IMR-90 (cell line): ENCODE measurements at regions not wholly inside any gene's neighbourhood (a gene's known extent, or its start where the extent isn't known, plus 50 kb on each side); places are given as distances from the start of the nearest gene placed in this dataset.

Experiments
- ATAC-seq: fragments of 200-7000 bp; cut with Tn5 transposase; 2 replicates; pipeline ENCODE4 v1.9.1; 2020; ENCODE audit warnings: low read depth, mild to moderate bottlenecking, moderate library complexity
- BruUV-seq: library from RNA; stranded (reverse); fragments of 400-500 nt; replicated peaks from 2 replicates; lab custom pipeline; 2021; lab: Mats Ljungman, UMichigan
- CTCF ChIA-PET: fragments of 300-600 bp; formaldehyde crosslinking; extraction: SDS; loops from one replicate; lab custom pipeline; 2021; ENCODE audit warnings: antibody characterized with exemption; lab: Yijun Ruan, JAX
- POLR2A ChIA-PET: fragments of 300-600 bp; sonication (Branson Sonifier 250); formaldehyde crosslinking; loops from one replicate; lab custom pipeline; 2022; ENCODE audit warnings: antibody characterized with exemption; ENCODE audit not compliant: unreplicated experiment; lab: Charles Lee
- DNase-seq: peaks from one replicate; pipeline ENCODE4 v3.0.0; 2013
- H2AFZ ChIP-seq: replicated peaks from 2 replicates; pipeline ENCODE3; 2013; ENCODE audit warnings: low read length, mild to moderate bottlenecking; ENCODE audit not compliant: poor library complexity
- H2AK5ac ChIP-seq: 2 replicates; pipeline ENCODE4 v1.6.1; 2013; ENCODE audit warnings: low read depth, low read length, inconsistent platforms
- H2AK9ac ChIP-seq: replicated peaks from 2 replicates; pipeline ENCODE3; 2013; ENCODE audit warnings: mild to moderate bottlenecking, low read depth, low read length, moderate library complexity; ENCODE audit not compliant: poor library complexity
- H2BK120ac ChIP-seq: 2 replicates; pipeline ENCODE4 v1.6.1; 2013; ENCODE audit warnings: low read depth, low read length, inconsistent platforms
- H2BK15ac ChIP-seq: 3 replicates; pipeline ENCODE4 v1.6.1; 2013; ENCODE audit warnings: low read depth, low read length, inconsistent platforms
- H2BK20ac ChIP-seq: 2 replicates; pipeline ENCODE4 v1.6.1; 2013; ENCODE audit warnings: low read depth, mild to moderate bottlenecking, inconsistent platforms, low read length, moderate library complexity
- H2BK5ac ChIP-seq: 2 replicates; pipeline ENCODE4 v1.6.1; 2013; ENCODE audit warnings: mild to moderate bottlenecking, low read depth, low read length, inconsistent platforms; ENCODE audit not compliant: poor library complexity, severe bottlenecking
- H3K14ac ChIP-seq: replicated peaks from 2 replicates; pipeline ENCODE4 v1.6.1; 2013; ENCODE audit warnings: low read depth, low read length, inconsistent platforms
- H3K18ac ChIP-seq: 2 replicates; pipeline ENCODE4 v1.6.1; 2013; ENCODE audit warnings: low read depth, low read length, control low read depth
- H3K23ac ChIP-seq: 2 replicates; pipeline ENCODE4 v1.6.1; 2013; ENCODE audit warnings: low read depth, low read length, inconsistent platforms
- H3K27ac ChIP-seq: 2 replicates; pipeline ENCODE4 v1.5.1; 2013; ENCODE audit warnings: mild to moderate bottlenecking, control low read depth, low read length; ENCODE audit not compliant: insufficient read depth
- H3K27me3 ChIP-seq: 2 replicates; pipeline ENCODE4 v1.6.1; 2013; ENCODE audit warnings: low read length; ENCODE audit not compliant: control insufficient read depth, insufficient read depth
- H3K36me3 ChIP-seq: 2 replicates; pipeline ENCODE4 v1.6.1; 2013; ENCODE audit warnings: low read length, mixed read lengths; ENCODE audit not compliant: control insufficient read depth, insufficient read depth
- H3K4ac ChIP-seq: 2 replicates; pipeline ENCODE4 v1.6.1; 2013; ENCODE audit warnings: low read depth, low read length, inconsistent platforms
- H3K4me1 ChIP-seq: 2 replicates; pipeline ENCODE4 v1.6.1; 2013; ENCODE audit warnings: low read length, mixed read lengths; ENCODE audit not compliant: control insufficient read depth, insufficient read depth
- H3K4me2 ChIP-seq: 2 replicates; pipeline ENCODE4 v1.6.1; 2013; ENCODE audit warnings: low read depth, mild to moderate bottlenecking, control low read depth, low read length, moderate library complexity
- H3K4me3 ChIP-seq: 2 replicates; pipeline ENCODE4 v1.5.1; 2013; ENCODE audit warnings: low read depth, mild to moderate bottlenecking, control low read depth, low read length, moderate library complexity; ENCODE audit not compliant: insufficient read depth
- H3K56ac ChIP-seq: 2 replicates; pipeline ENCODE4 v1.6.1; 2013; ENCODE audit warnings: low read length, inconsistent platforms; ENCODE audit not compliant: insufficient read depth; ENCODE audit errors: extremely low read depth
- H3K79me1 ChIP-seq, 2 experiments: 2 replicates each; pipeline ENCODE4 v1.6.1; 2013; ENCODE audit warnings: low read length in 2 of 2, inconsistent platforms in 1 of 2, low read depth in 1 of 2
- H3K9ac ChIP-seq: 2 replicates; pipeline ENCODE4 v1.6.1; 2013; ENCODE audit warnings: low read depth, low read length, control low read depth
- H3K9me1 ChIP-seq: 2 replicates; pipeline ENCODE4 v1.6.1; 2013; ENCODE audit warnings: low read length, inconsistent platforms; ENCODE audit not compliant: insufficient read depth
- H3K9me3 ChIP-seq: 2 replicates; pipeline ENCODE4 v1.6.1; 2013; ENCODE audit warnings: low read length; ENCODE audit not compliant: control insufficient read depth, insufficient read depth
- H4K20me1 ChIP-seq: 2 replicates; pipeline ENCODE4 v1.6.1; 2013; ENCODE audit warnings: low read length, inconsistent platforms; ENCODE audit not compliant: insufficient read depth
- H4K5ac ChIP-seq: 2 replicates; pipeline ENCODE4 v1.6.1; 2013; ENCODE audit warnings: mild to moderate bottlenecking, low read depth, low read length, control low read depth
- H4K8ac ChIP-seq, 2 experiments: 2 replicates each; pipeline ENCODE4 v1.6.1; 2013; ENCODE audit warnings: low read depth in 2 of 2, low read length in 2 of 2, control low read depth in 1 of 2, inconsistent platforms in 1 of 2
- H4K91ac ChIP-seq: 2 replicates; pipeline ENCODE4 v1.6.1; 2013; ENCODE audit warnings: low read depth, low read length, inconsistent platforms; ENCODE audit not compliant: insufficient read depth
- BHLHE40 ChIP-seq: fragments of 150-350 bp; IDR thresholded peaks from 2 replicates; pipeline ENCODE4 v1.6.1; 2016; ENCODE audit warnings: mild to moderate bottlenecking, low read depth, low read length
- CEBPB ChIP-seq: IDR thresholded peaks from 2 replicates; pipeline ENCODE4 v1.6.1; 2012; ENCODE audit warnings: low read depth, low read length, improper control_type of control experiment
- CHD1 ChIP-seq: IDR thresholded peaks from 2 replicates; pipeline ENCODE4 v1.6.1; 2012; ENCODE audit warnings: low read depth, low read length, improper control_type of control experiment
- CTCF ChIP-seq: conservative IDR thresholded peaks from 2 replicates; pipeline ENCODE4 v1.5.1; 2012; ENCODE audit warnings: mild to moderate bottlenecking, low read depth, low read length, improper control_type of control experiment
- ELK1 ChIP-seq: fragments of 150-350 bp; IDR thresholded peaks from 2 replicates; pipeline ENCODE4 v1.6.1; 2016; ENCODE audit warnings: low read depth, mild to moderate bottlenecking, low read length, moderate library complexity, borderline replicate concordance
- FOS ChIP-seq: fragments of 150-350 bp; IDR thresholded peaks from 2 replicates; pipeline ENCODE4 v1.6.1; 2016; ENCODE audit warnings: low read depth, low read length
- MAFK ChIP-seq: IDR thresholded peaks from 2 replicates; pipeline ENCODE4 v1.6.1; 2012; ENCODE audit warnings: low read depth, low read length, improper control_type of control experiment
- MAZ ChIP-seq: IDR thresholded peaks from 2 replicates; pipeline ENCODE4 v1.6.1; 2012; ENCODE audit warnings: low read depth, mild to moderate bottlenecking, low read length, improper control_type of control experiment, moderate library complexity, borderline replicate concordance
- MXI1 ChIP-seq: IDR thresholded peaks from 2 replicates; pipeline ENCODE4 v1.6.1; 2012; ENCODE audit warnings: low read depth, mild to moderate bottlenecking, low read length, moderate library complexity, borderline replicate concordance
- NFE2L2 ChIP-seq: fragments of 150-350 bp; IDR thresholded peaks from 2 replicates; pipeline ENCODE4 v1.6.1; 2016; ENCODE audit warnings: low read depth, mild to moderate bottlenecking, low read length
- POLR2A ChIP-seq: IDR thresholded peaks from 2 replicates; pipeline ENCODE4 v1.6.1; 2012; ENCODE audit warnings: mild to moderate bottlenecking, low read depth, low read length
- RAD21 ChIP-seq: IDR thresholded peaks from 2 replicates; pipeline ENCODE4 v1.6.1; 2012; ENCODE audit warnings: low read length, improper control_type of control experiment
- RCOR1 ChIP-seq: IDR thresholded peaks from 2 replicates; pipeline ENCODE4 v1.6.1; 2012; ENCODE audit warnings: mild to moderate bottlenecking, low read length, improper control_type of control experiment; ENCODE audit not compliant: insufficient replicate concordance
- RFX5 ChIP-seq: IDR thresholded peaks from 2 replicates; pipeline ENCODE4 v1.8.0; 2012; ENCODE audit warnings: low read depth, mild to moderate bottlenecking, low read length, moderate library complexity
- SMC3 ChIP-seq: fragments of 150-350 bp; IDR thresholded peaks from 2 replicates; pipeline ENCODE4 v1.6.1; 2016; ENCODE audit warnings: low read depth, mild to moderate bottlenecking, antibody characterized with exemption, low read length, moderate library complexity
- USF2 ChIP-seq: fragments of 150-350 bp; IDR thresholded peaks from 2 replicates; pipeline ENCODE4 v1.6.1; 2017; ENCODE audit warnings: mild to moderate bottlenecking, antibody characterized with exemption, low read length, low read depth
- dilution Hi-C: fragments of 300-500 bp; cut with HindIII; formaldehyde crosslinking; loops from one replicate; pipeline ENCODE4 v1.14.3; 2018; ENCODE audit warnings: low sequenced_read_pairs; ENCODE audit not compliant: unreplicated experiment
- in situ Hi-C: fragments of 300-500 bp; cut with MboI; formaldehyde crosslinking; loops from 3 replicates; pipeline ENCODE4 v1.14.3; 2019; ENCODE audit warnings: low sequenced_read_pairs, inconsistent platforms, mixed read lengths
- intact Hi-C: fragments of 100-400 bp; cut with micrococcal nuclease; formaldehyde crosslinking; loops from 2 replicates; pipeline ENCODE4 v1.10.0; 2022

GRCh38 chr5:92514896-92515295, 1066.1 kb downstream of the NR2F1-AS1 start:
- ChIA-PET POLR2A (no interaction called here), CTCF (no interaction called here)
- H2AK5ac ChIP-seq, result no peak overlapping the region
- TF ChIP-seq POLR2A, result no peak
- TF ChIP-seq MAFK, result no peak
- TF ChIP-seq NFE2L2, result no peak
- TF ChIP-seq RFX5, result no peak
- TF ChIP-seq RCOR1, result no peak
- no peak for TF ChIP-seq USF2
- TF ChIP-seq CHD1, result no peak
- no peak for TF ChIP-seq MAZ
- no peak for TF ChIP-seq FOS
- TF ChIP-seq BHLHE40, result no peak
- TF ChIP-seq MXI1, result no peak
- TF ChIP-seq SMC3, result no peak
- TF ChIP-seq RAD21, result no peak
- no peak for TF ChIP-seq CEBPB
- TF ChIP-seq CTCF, result no peak
- no peak for TF ChIP-seq ELK1
- H2BK15ac ChIP-seq, result no peak overlapping the region
- H3K27ac ChIP-seq, result no peak overlapping the region
- no peak overlapping the region for H3K4me3 ChIP-seq
- H2AFZ ChIP-seq, result no peak overlapping the region
- no peak overlapping the region for H4K8ac ChIP-seq
- dilution Hi-C loops, result no loop called here
- H2BK120ac ChIP-seq, result no peak overlapping the region
- BruUV-seq, result no TSS peak
- peaks cover 3% of the 10 kb centered on the region; the same call in 1 of the 2 replicates for H3K4me1 ChIP-seq
- intact Hi-C loops, result no loop called here
- H3K4me2 ChIP-seq, result no peak overlapping the region
- peaks cover 12% of the 10 kb centered on the region for H3K9me3 ChIP-seq
- H2BK20ac ChIP-seq, result no peak overlapping the region
- no peak overlapping the region for H3K4ac ChIP-seq
- H3K79me1 ChIP-seq, result no peaks in the 10 kb centered on the region
- H2BK5ac ChIP-seq, result no peak overlapping the region
- H3K27me3 ChIP-seq, result no peaks in the 10 kb centered on the region
- in situ Hi-C loops, result no loop called here
- no peak overlapping the region for H4K5ac ChIP-seq
- ATAC-seq (no peak), DNase-seq (no peak)
- no peak overlapping the region for H4K91ac ChIP-seq
- no peak overlapping the region for H3K14ac ChIP-seq
- no peak overlapping the region for H3K56ac ChIP-seq
- H3K23ac ChIP-seq, result no peak overlapping the region
- H4K20me1 ChIP-seq, result no peaks in the 10 kb centered on the region
- no peak overlapping the region for H3K18ac ChIP-seq
- H3K9me1 ChIP-seq, result no peaks in the 10 kb centered on the region
- H3K36me3 ChIP-seq, result no peaks in the 10 kb centered on the region
- H2AK9ac ChIP-seq, result no peak overlapping the region
- H3K9ac ChIP-seq, result no peak overlapping the region
